ENCODE measurements at regions not wholly inside any gene's neighbourhood (a gene's known extent, or its start where the extent isn't known, plus 50 kb on each side); places are given as distances from the start of the nearest gene placed in this dataset.

DNA sequence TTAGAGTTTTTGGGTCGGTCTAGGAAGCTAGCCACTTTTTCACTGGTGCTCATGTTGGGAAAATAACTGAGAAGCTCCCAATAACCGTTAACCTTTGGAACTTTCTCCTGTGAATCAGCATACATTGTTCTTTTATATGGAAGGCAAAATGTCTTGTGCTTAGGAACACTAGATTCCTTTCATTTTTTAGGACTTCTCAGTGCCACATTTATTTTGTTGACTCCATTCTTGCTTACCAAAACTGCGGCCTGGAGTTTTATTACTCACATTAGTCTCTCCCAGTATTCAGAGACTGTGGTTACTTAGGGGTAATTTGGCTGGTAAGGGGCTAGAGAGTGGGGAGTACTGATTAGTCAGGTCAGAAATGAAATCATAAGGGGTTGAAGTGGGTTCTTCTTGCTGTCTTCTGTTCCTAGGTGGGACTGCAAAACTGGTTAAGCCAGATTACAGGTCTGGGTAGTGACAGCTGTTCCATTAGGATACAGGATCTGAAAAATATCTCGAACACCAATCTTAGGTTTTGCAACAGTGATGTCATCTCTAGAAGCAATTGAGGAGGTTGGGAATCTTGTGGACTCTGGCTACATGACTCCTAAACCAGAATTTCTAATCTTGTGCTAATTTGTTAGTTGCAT, 631.4 kb upstream of the LUZP2 start:
- TF ChIP-seq SPI1 (IDR thresholded peaks at IDR 0.05; ENCODE audit: low read depth, low read length) = no peak
- no peak for TF ChIP-seq POLR2A (IDR thresholded peaks at IDR 0.05; ENCODE audit: low read depth, low read length)
- TF ChIP-seq TAF1 (IDR thresholded peaks at IDR 0.05; ENCODE audit: low read depth, low read length) = no peak
- no peak for TF ChIP-seq POLR2AphosphoS5 (IDR thresholded peaks at IDR 0.05; ENCODE audit: low read depth, low read length)
- TF ChIP-seq PAX5 (IDR thresholded peaks at IDR 0.05; ENCODE audit: insufficient read depth, low read length, severe bottlenecking) = no peak
- TF ChIP-seq POU2F2 (IDR thresholded peaks at IDR 0.05; ENCODE audit: low read depth, low read length) = no peak
